Mesenchymal stem cell (in vitro differentiated cells and primary cell): ENCODE measurements at regions not wholly inside any gene's neighbourhood (a gene's known extent, or its start where the extent isn't known, plus 50 kb on each side); places are given as distances from the start of the nearest gene placed in this dataset.

ENCODE experiments used
- DNase-seq: peaks from one replicate; pipeline ENCODE4 v3.0.0-alpha.2; 2013
- H2AFZ ChIP-seq: one replicate; pipeline ENCODE4 v1.6.1; 2013; ENCODE audit warnings: low read depth, mild to moderate bottlenecking, control low read depth, inconsistent platforms, low read length, moderate library complexity
- H2AK5ac ChIP-seq: 2 replicates; pipeline ENCODE4 v1.6.1; 2013; ENCODE audit warnings: low read length, moderate library complexity, mild to moderate bottlenecking, inconsistent platforms; ENCODE audit not compliant: severe bottlenecking
- H2BK120ac ChIP-seq: one replicate; pipeline ENCODE4 v1.6.1; 2013; ENCODE audit warnings: low read depth, mild to moderate bottlenecking, inconsistent platforms, low read length, moderate library complexity
- H2BK12ac ChIP-seq, 2 experiments: one replicate each; pipeline ENCODE4 v1.6.1; 2013; ENCODE audit warnings: inconsistent platforms in 2 of 2, low read length in 2 of 2, mild to moderate bottlenecking in 2 of 2, moderate library complexity in 2 of 2, control low read depth in 1 of 2
- H2BK15ac ChIP-seq: one replicate; pipeline ENCODE4 v1.6.1; 2013; ENCODE audit warnings: mild to moderate bottlenecking, low read depth, inconsistent platforms; ENCODE audit not compliant: poor library complexity, severe bottlenecking
- H2BK5ac ChIP-seq: 2 replicates; pipeline ENCODE4 v1.6.1; 2013; ENCODE audit warnings: low read depth, mild to moderate bottlenecking, low read length, control low read depth, inconsistent platforms; ENCODE audit not compliant: poor library complexity, severe bottlenecking
- H3K14ac ChIP-seq, 2 experiments: one replicate each; pipeline ENCODE4 v1.6.1; 2013; ENCODE audit warnings: inconsistent platforms in 2 of 2, low read length in 2 of 2, control low read depth in 1 of 2, mild to moderate bottlenecking in 1 of 2, moderate library complexity in 1 of 2
- H3K18ac ChIP-seq, 2 experiments: one replicate each; pipeline ENCODE4 v1.6.1; 2013; ENCODE audit warnings: inconsistent platforms in 2 of 2, low read length in 2 of 2, control low read depth in 1 of 2, low read depth in 1 of 2, mild to moderate bottlenecking in 1 of 2
- H3K23ac ChIP-seq, 2 experiments: one replicate each; pipeline ENCODE4 v1.6.1; 2013; ENCODE audit warnings: inconsistent platforms in 2 of 2, low read length in 2 of 2, mild to moderate bottlenecking in 2 of 2, moderate library complexity in 2 of 2, control low read depth in 1 of 2
- H3K27ac ChIP-seq: 2 replicates; pipeline ENCODE4 v1.5.1; 2013; ENCODE audit warnings: mild to moderate bottlenecking, moderate library complexity, low read length, control low read depth, inconsistent platforms; ENCODE audit not compliant: poor library complexity, severe bottlenecking
- H3K27me3 ChIP-seq, 2 experiments: 2 replicates each; pipeline versions ENCODE4 v1.6.1 to v1.7.0; 2013; ENCODE audit warnings: low read length in 2 of 2, mild to moderate bottlenecking in 2 of 2, moderate library complexity in 2 of 2, control low read depth in 1 of 2, inconsistent platforms in 1 of 2; ENCODE audit not compliant: control insufficient read depth in 1 of 2, insufficient read depth in 1 of 2
- H3K36me3 ChIP-seq, 2 experiments: 2 replicates each; pipeline versions ENCODE4 v1.6.1 to v1.7.0; 2013; ENCODE audit warnings: low read length in 2 of 2, control low read depth in 1 of 2, inconsistent platforms in 1 of 2, low read depth in 1 of 2, mild to moderate bottlenecking in 1 of 2; ENCODE audit not compliant: insufficient read depth in 2 of 2, control insufficient read depth in 1 of 2
- H3K4ac ChIP-seq, 2 experiments: one replicate each; pipeline ENCODE4 v1.6.1; 2013; ENCODE audit warnings: inconsistent platforms in 2 of 2, low read length in 2 of 2, mild to moderate bottlenecking in 2 of 2, moderate library complexity in 2 of 2, control low read depth in 1 of 2, low read depth in 1 of 2
- H3K4me1 ChIP-seq: 2 replicates; pipeline ENCODE4 v1.6.1; 2013; ENCODE audit warnings: low read depth, low read length, control low read depth; ENCODE audit not compliant: control insufficient read depth, insufficient read depth
- H3K4me2 ChIP-seq: 2 replicates; pipeline ENCODE4 v1.6.1; 2013; ENCODE audit warnings: low read length, mild to moderate bottlenecking, inconsistent platforms; ENCODE audit not compliant: poor library complexity, severe bottlenecking
- H3K4me3 ChIP-seq, 2 experiments: 2 replicates each; pipeline versions ENCODE4 v1.5.1 to v1.7.0; 2013; ENCODE audit warnings: low read length in 2 of 2, mild to moderate bottlenecking in 2 of 2, control low read depth in 1 of 2, low read depth in 1 of 2; ENCODE audit not compliant: insufficient read depth in 1 of 2
- H3K79me1 ChIP-seq: replicated peaks from 2 replicates; pipeline ENCODE4 v1.6.1; 2013; ENCODE audit warnings: mild to moderate bottlenecking, control low read depth, low read length, inconsistent platforms; ENCODE audit not compliant: poor library complexity, severe bottlenecking
- H3K9ac ChIP-seq: 2 replicates; pipeline ENCODE4 v1.7.0; 2013; ENCODE audit warnings: mild to moderate bottlenecking, low read length, moderate library complexity
- H3K9me3 ChIP-seq: 2 replicates; pipeline ENCODE4 v1.7.0; 2013; ENCODE audit warnings: mild to moderate bottlenecking, low read length; ENCODE audit not compliant: control insufficient read depth
- H4K8ac ChIP-seq: one replicate; pipeline ENCODE4 v1.6.1; 2013; ENCODE audit warnings: inconsistent platforms, mild to moderate bottlenecking, low read length, moderate library complexity
- H4K91ac ChIP-seq: one replicate; pipeline ENCODE4 v1.6.1; 2013; ENCODE audit warnings: mild to moderate bottlenecking, low read length, inconsistent platforms
- WGBS: methylation state at CpG from one replicate; pipeline ENCODE4 v1.1.7; 2013; ENCODE audit warnings: mixed read lengths; 5-methylcytosine and 5-hydroxymethylcytosine counted together

GRCh38 chr6:153966001-153966400, 73.0 kb upstream of the OPRM1 start:
- H3K9me3 ChIP-seq = no peaks in the 10 kb centered on the region
- H4K8ac ChIP-seq = no peak overlapping the region
- 28% methylated on average over 3 of the region's 4 CpGs for WGBS
- no peak overlapping the region for H2AK5ac ChIP-seq
- H2BK120ac ChIP-seq = no peak overlapping the region
- no peak overlapping the region for H3K18ac ChIP-seq
- no peak overlapping the region for H3K4ac ChIP-seq
- H3K9ac ChIP-seq = no peak overlapping the region
- no peak overlapping the region for H2AFZ ChIP-seq
- H2BK5ac ChIP-seq = no peak overlapping the region
- H2BK12ac ChIP-seq = no peak overlapping the region
- H3K14ac ChIP-seq = no peak overlapping the region
- H3K4me2 ChIP-seq = no peak overlapping the region
- no peak overlapping the region for H3K4me3 ChIP-seq
- H4K91ac ChIP-seq = no peak overlapping the region
- no peaks in the 10 kb centered on the region for H3K4me1 ChIP-seq
- H3K27me3 ChIP-seq = no peaks in the 10 kb centered on the region
- no peaks in the 10 kb centered on the region for H3K36me3 ChIP-seq
- no peak overlapping the region for H2BK15ac ChIP-seq
- H3K79me1 ChIP-seq = no peaks in the 10 kb centered on the region
- H3K23ac ChIP-seq = no peak overlapping the region
- peak; percentile 76 for DNase-seq
- no peak overlapping the region for H3K27ac ChIP-seq

GRCh38 chr6:153963352-153963751, 75.7 kb upstream of the OPRM1 start:
- Histone ChIP-seq H2BK15ac (no peak overlapping the region), H3K4me1 (peaks cover 3% of the 10 kb centered on the region), H3K9me3 (no peaks in the 10 kb centered on the region), H2AK5ac (no peak overlapping the region), H3K27ac (no peak overlapping the region), H2BK12ac (no peak overlapping the region), H3K36me3 (no peaks in the 10 kb centered on the region), H3K4me3 (no peak overlapping the region), H2BK120ac (no peak overlapping the region), H3K18ac (no peak overlapping the region), H2BK5ac (no peak overlapping the region), H2AFZ (no peak overlapping the region), H4K8ac (no peak overlapping the region), H3K4ac (no peak overlapping the region), H3K9ac (no peak overlapping the region), H3K79me1 (no peaks in the 10 kb centered on the region), H3K4me2 (no peak overlapping the region), H3K23ac (no peak overlapping the region), H3K14ac (no peak overlapping the region), H4K91ac (no peak overlapping the region), H3K27me3 (no peaks in the 10 kb centered on the region)
- 94% methylated on average over 1 of the region's 3 CpGs for WGBS
- DNase-seq = no peak

GRCh38 chr6:153962555-153962954, 76.5 kb upstream of the OPRM1 start:
- H3K27me3 ChIP-seq = no peaks in the 10 kb centered on the region
- H3K14ac ChIP-seq = no peak overlapping the region
- no peak overlapping the region for H3K18ac ChIP-seq
- no peak overlapping the region for H2AFZ ChIP-seq
- no peak overlapping the region for H3K9ac ChIP-seq
- H3K79me1 ChIP-seq = no peaks in the 10 kb centered on the region
- H3K4me3 ChIP-seq = no peak overlapping the region
- WGBS = 69% methylated on average over 1 of the region's 2 CpGs
- no peaks in the 10 kb centered on the region for H3K9me3 ChIP-seq
- no peak overlapping the region for H2BK120ac ChIP-seq
- H2BK5ac ChIP-seq = no peak overlapping the region
- H3K27ac ChIP-seq = no peak overlapping the region
- no peak overlapping the region for H3K4me2 ChIP-seq
- H4K91ac ChIP-seq = no peak overlapping the region
- no peak overlapping the region for H4K8ac ChIP-seq
- peak; percentile 11 for DNase-seq
- no peak overlapping the region for H2AK5ac ChIP-seq
- peaks cover 3% of the 10 kb centered on the region for H3K4me1 ChIP-seq
- H2BK12ac ChIP-seq = no peak overlapping the region
- no peak overlapping the region for H3K4ac ChIP-seq
- H3K23ac ChIP-seq = no peak overlapping the region
- no peak overlapping the region for H2BK15ac ChIP-seq
- no peaks in the 10 kb centered on the region for H3K36me3 ChIP-seq

GRCh38 chr6:153960741-153961140, 78.3 kb upstream of the OPRM1 start:
- no peak overlapping the region for H2BK15ac ChIP-seq
- peak overlapping the region; percentile 57 for H3K9ac ChIP-seq
- no peak overlapping the region for H4K91ac ChIP-seq
- DNase-seq = no peak
- no peak overlapping the region for H3K27ac ChIP-seq
- H3K9me3 ChIP-seq = no peaks in the 10 kb centered on the region
- H3K79me1 ChIP-seq = no peaks in the 10 kb centered on the region
- H4K8ac ChIP-seq = no peak overlapping the region
- no CpG with 5 or more reads among the region's 1 CpG for WGBS
- H3K23ac ChIP-seq = no peak overlapping the region
- H3K18ac ChIP-seq = no peak overlapping the region
- H3K4me1 ChIP-seq = peaks cover 3% of the 10 kb centered on the region
- no peak overlapping the region for H2BK120ac ChIP-seq
- H3K27me3 ChIP-seq = no peaks in the 10 kb centered on the region
- no peak overlapping the region for H3K14ac ChIP-seq
- H3K4me2 ChIP-seq = no peak overlapping the region
- no peak overlapping the region for H2BK12ac ChIP-seq
- H3K4me3 ChIP-seq = peak overlapping the region in 1 of 2 experiments; percentile 69
- H2BK5ac ChIP-seq = no peak overlapping the region
- no peak overlapping the region for H2AFZ ChIP-seq
- no peak overlapping the region for H3K4ac ChIP-seq
- no peaks in the 10 kb centered on the region for H3K36me3 ChIP-seq
- no peak overlapping the region for H2AK5ac ChIP-seq
